Left ventricle myocardium inferior (tissue), 1 donor: ENCODE measurements at regions not wholly inside any gene's neighbourhood (a gene's known extent, or its start where the extent isn't known, plus 50 kb on each side); places are given as distances from the start of the nearest gene placed in this dataset.

Experiments used
- DNase-seq: peaks from one replicate; pipeline ENCODE4 v3.0.0-alpha.2; 2020
- H3K27ac ChIP-seq: fragments of 200-600 bp; replicated peaks from 2 replicates; pipeline ENCODE4 v1.8.0; 2021
- H3K27me3 ChIP-seq: fragments of 200-600 bp; 2 replicates; pipeline ENCODE4 v1.8.0; 2021; ENCODE audit warnings: low read depth
- H3K36me3 ChIP-seq: fragments of 200-600 bp; 2 replicates; pipeline ENCODE4 v1.8.0; 2021
- H3K4me1 ChIP-seq: fragments of 200-600 bp; 2 replicates; pipeline ENCODE4 v1.8.0; 2021
- H3K4me3 ChIP-seq: fragments of 200-600 bp; 2 replicates; pipeline ENCODE4 v1.8.0; 2021; ENCODE audit warnings: mild to moderate bottlenecking, moderate library complexity
- H3K9me3 ChIP-seq: fragments of 200-600 bp; replicated peaks from 2 replicates; pipeline ENCODE4 v1.8.0; 2021
- CTCF ChIP-seq: fragments of 200-600 bp; IDR thresholded peaks from 2 replicates; pipeline ENCODE4 v1.8.0; 2021; ENCODE audit warnings: antibody characterized with exemption, mild to moderate bottlenecking, borderline replicate concordance
- intact Hi-C: fragments of 100-400 bp; cut with micrococcal nuclease; formaldehyde crosslinking; loops from one replicate; pipeline ENCODE4 v1.11.0; 2022
- donor health status: DM: no; HTN: yes; CAD: no; lungs with severe emphysema.

GRCh38 chr19:23531231-23531790 lies 136.0 kb upstream of the ZNF91 start:
- Histone ChIP-seq H3K27ac (no peak overlapping the region), H3K27me3 (no peaks in the 10 kb centered on the region), H3K9me3 (peaks cover 24% of the 10 kb centered on the region), H3K36me3 (no peaks in the 10 kb centered on the region), H3K4me3 (no peak overlapping the region), H3K4me1 (no peaks in the 10 kb centered on the region)
- DNase-seq = no peak
- intact Hi-C loops = no loop called here
- TF ChIP-seq CTCF = no peak

- Histone ChIP-seq H3K4me1 (peaks cover 12% of the 10 kb centered on the region), H3K4me3 (no peak overlapping the region), H3K27me3 (no peaks in the 10 kb centered on the region), H3K36me3 (no peaks in the 10 kb centered on the region), H3K9me3 (peaks cover 23% of the 10 kb centered on the region), H3K27ac (no peak overlapping the region)
- intact Hi-C loops = no loop called here
- no peak for DNase-seq
- TF ChIP-seq CTCF = no peak
Measured at GRCh38 chr19:23528376-23528775, 133.1 kb upstream of the ZNF91 start.

GRCh38 chr19:23527797-23528196 lies 132.5 kb upstream of the ZNF91 start:
- DNase-seq = no peak
- Histone ChIP-seq H3K9me3 (peaks cover 19% of the 10 kb centered on the region), H3K4me1 (peaks cover 12% of the 10 kb centered on the region), H3K27ac (no peak overlapping the region), H3K27me3 (no peaks in the 10 kb centered on the region), H3K4me3 (no peak overlapping the region), H3K36me3 (no peaks in the 10 kb centered on the region)
- TF ChIP-seq CTCF = no peak
- intact Hi-C loops = no loop called here

- intact Hi-C loops = no loop called here
- no peak for DNase-seq
- H3K27ac ChIP-seq = no peak overlapping the region
- H3K27me3 ChIP-seq = no peaks in the 10 kb centered on the region
- no peak for TF ChIP-seq CTCF
- peaks cover 19% of the 10 kb centered on the region for H3K9me3 ChIP-seq
- H3K4me1 ChIP-seq = peaks cover 12% of the 10 kb centered on the region
- no peak overlapping the region for H3K4me3 ChIP-seq
- H3K36me3 ChIP-seq = no peaks in the 10 kb centered on the region
Measured at GRCh38 chr19:23526302-23526701, 131.0 kb upstream of the ZNF91 start.

GRCh38 chr19:23525276-23525852 lies 130.1 kb upstream of the ZNF91 start:
- no peaks in the 10 kb centered on the region for H3K27me3 ChIP-seq
- no peak for DNase-seq

More at GRCh38 chr19:23525276-23525852, 130.1 kb upstream of the ZNF91 start:
- H3K27ac ChIP-seq = no peak overlapping the region
- TF ChIP-seq CTCF = no peak
- peaks cover 12% of the 10 kb centered on the region for H3K4me1 ChIP-seq
- no peaks in the 10 kb centered on the region for H3K36me3 ChIP-seq
- no peak overlapping the region for H3K4me3 ChIP-seq
- intact Hi-C loops = no loop called here
- peaks cover 19% of the 10 kb centered on the region for H3K9me3 ChIP-seq
